ENCODE measurements at regions not wholly inside any gene's neighbourhood (a gene's known extent, or its start where the extent isn't known, plus 50 kb on each side); places are given as distances from the start of the nearest gene placed in this dataset.

DNA sequence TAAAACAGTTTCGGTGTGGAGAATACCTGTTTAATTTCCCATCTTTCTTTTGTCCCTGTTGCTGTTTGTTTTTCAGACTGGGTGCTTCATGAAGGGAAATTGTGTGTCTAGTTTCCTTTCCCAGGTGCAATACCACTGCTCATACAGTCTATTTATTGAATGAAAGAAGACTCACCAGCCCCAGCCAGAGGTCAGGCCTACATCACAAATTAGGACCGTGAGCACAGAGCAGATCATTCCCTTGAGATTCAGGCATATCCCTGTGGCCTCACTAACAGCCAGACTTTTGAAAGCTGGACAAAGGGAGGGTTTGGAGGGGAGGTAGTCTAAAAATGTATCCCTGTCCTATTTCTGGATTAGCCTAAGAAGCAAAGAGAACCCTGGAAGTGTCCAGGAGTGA, 278.9 kb downstream of the IRS1 start:
- WGBS (ENCODE audit: insufficient coverage, low coverage, low lambda C conversion rate, missing lambda C conversion rate), result 85% methylated on average over 2 of the region's 2 CpGs
- intact Hi-C loops (cut with DNase I), result no loop called here
- Histone ChIP-seq H3K27ac (no peak overlapping the region), H3K4me3 (no peak overlapping the region), H3K4me1 (peaks cover 0 to 24% (median 9%) of the 10 kb centered on the region in 4 donors), H3K27me3 (no peaks in the 10 kb centered on the region), H3K36me3 (no peaks in the 10 kb centered on the region), H3K9me3 (no peaks in the 10 kb centered on the region)
- TF ChIP-seq, protein P1, sequence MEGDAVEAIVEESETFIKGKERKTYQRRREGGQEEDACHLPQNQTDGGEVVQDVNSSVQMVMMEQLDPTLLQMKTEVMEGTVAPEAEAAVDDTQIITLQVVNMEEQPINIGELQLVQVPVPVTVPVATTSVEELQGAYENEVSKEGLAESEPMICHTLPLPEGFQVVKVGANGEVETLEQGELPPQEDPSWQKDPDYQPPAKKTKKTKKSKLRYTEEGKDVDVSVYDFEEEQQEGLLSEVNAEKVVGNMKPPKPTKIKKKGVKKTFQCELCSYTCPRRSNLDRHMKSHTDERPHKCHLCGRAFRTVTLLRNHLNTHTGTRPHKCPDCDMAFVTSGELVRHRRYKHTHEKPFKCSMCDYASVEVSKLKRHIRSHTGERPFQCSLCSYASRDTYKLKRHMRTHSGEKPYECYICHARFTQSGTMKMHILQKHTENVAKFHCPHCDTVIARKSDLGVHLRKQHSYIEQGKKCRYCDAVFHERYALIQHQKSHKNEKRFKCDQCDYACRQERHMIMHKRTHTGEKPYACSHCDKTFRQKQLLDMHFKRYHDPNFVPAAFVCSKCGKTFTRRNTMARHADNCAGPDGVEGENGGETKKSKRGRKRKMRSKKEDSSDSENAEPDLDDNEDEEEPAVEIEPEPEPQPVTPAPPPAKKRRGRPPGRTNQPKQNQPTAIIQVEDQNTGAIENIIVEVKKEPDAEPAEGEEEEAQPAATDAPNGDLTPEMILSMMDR (IDR thresholded peaks at IDR 0.05), result no peak
- no peak for TF ChIP-seq POLR2A (IDR thresholded peaks at IDR 0.05)
- ATAC-seq, result no peak
- DNase-seq, result no peak

DNA sequence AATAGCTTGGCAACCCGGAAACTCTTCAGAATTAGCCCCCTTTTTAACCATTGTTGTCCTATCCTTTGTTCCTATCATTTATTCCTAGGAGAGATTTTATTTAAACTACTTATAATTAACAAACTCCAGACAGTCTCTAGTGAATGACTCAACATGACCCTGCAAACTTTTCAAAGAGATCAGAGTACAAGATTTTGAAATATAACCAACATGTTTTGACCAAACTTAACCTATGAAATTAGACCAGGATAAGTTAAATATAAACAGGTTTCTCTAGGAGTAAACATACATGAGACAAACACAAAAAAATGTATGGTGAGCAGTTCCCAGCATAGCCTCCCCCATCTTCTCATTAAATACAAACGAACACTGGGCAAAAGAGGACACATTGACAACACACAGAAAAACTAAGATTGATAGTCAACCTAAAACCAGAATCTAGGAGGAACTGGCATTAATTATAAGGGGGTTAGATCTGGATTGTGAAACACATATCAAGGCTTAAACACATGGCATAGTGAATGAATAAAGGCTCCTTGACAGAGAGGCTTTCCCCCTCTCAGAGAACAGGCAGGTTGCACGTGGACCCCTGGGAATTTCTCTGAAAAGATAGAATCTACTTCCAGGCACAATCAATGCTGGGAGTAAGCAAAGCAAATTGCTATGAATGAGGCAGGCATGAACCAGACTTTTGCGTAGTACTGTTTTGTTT, 284.1 kb downstream of the IRS1 start:
- peak; percentile 78 to 89 (median 86) for ATAC-seq
- intact Hi-C loops (cut with DNase I), result no loop called here

DNA sequence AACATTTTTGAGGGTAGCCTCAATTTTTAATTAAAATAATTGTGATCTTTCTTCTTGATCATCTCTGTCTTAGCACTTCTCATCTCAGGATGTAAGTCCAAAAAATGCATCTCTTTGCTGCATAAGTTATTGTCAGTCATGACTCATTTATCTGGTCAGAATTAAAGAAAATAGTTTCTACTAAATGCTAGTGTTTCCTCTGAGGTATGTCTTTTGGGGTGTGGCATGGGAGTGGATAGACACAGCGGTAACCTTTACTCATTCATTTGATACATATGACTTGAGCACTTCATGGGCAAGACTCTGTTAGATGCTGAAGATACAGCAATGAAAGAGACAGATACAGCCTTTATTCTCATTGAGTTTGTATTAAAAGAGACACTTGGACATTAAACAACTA, 284.7 kb downstream of the IRS1 start:
- ATAC-seq, result peak; percentile 29 to 51 (median 40)
- peaks cover 0 to 40% (median 19%) of the 10 kb centered on the region in 4 donors for H3K4me1 ChIP-seq
- intact Hi-C loops (cut with DNase I), result no loop called here
- H3K27ac ChIP-seq, result peak overlapping the region; percentile 29 to 86 (median 84)
- DNase-seq, result no peak
- H3K36me3 ChIP-seq, result no peaks in the 10 kb centered on the region
- no peaks in the 10 kb centered on the region for H3K9me3 ChIP-seq
- WGBS (ENCODE audit: insufficient coverage, low coverage, low lambda C conversion rate, missing lambda C conversion rate), result 11% methylated on average over 1 of the region's 1 CpG
- TF ChIP-seq, protein P1 (IDR thresholded peaks at IDR 0.05), result no peak
- TF ChIP-seq POLR2A (IDR thresholded peaks at IDR 0.05), result no peak
- H3K27me3 ChIP-seq, result no peaks in the 10 kb centered on the region
- no peak overlapping the region for H3K4me3 ChIP-seq

More for the DNA sequence above, 284.1 kb downstream of the IRS1 start:
- no peak overlapping the region for H3K4me3 ChIP-seq
- 21% methylated on average over 4 of the region's 4 CpGs for WGBS (ENCODE audit: insufficient coverage, low coverage, low lambda C conversion rate, missing lambda C conversion rate)
- no peaks in the 10 kb centered on the region for H3K36me3 ChIP-seq
- DNase-seq, result peak in 1 of 3 donors; percentile 40
- no peaks in the 10 kb centered on the region for H3K9me3 ChIP-seq
- H3K27me3 ChIP-seq, result no peaks in the 10 kb centered on the region
- TF ChIP-seq, protein P1 (IDR thresholded peaks at IDR 0.05), result no peak
- TF ChIP-seq POLR2A (IDR thresholded peaks at IDR 0.05), result no peak
- H3K4me1 ChIP-seq, result peaks cover 0 to 35% (median 17%) of the 10 kb centered on the region in 4 donors
- H3K27ac ChIP-seq, result peak overlapping the region; percentile 56 to 86 (median 84)

DNA sequence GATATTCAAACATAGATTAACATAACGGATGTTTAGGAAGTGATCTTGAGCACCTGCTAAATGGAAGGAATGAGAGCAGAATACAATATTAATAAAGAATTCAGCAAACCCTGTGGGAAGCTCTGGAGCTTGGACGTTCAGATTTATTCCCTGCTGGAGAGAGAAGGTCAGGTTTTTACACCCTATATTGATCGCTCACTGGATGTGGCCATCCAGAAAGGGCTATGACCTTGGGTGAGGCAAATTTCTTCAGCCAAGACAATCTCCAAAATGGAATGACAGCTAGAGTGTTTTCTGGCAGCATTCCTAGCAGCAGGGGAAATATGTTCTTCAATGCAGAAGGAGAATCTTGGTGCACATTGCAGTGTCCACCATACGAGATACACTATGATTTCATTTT, 288.3 kb downstream of the IRS1 start:
- Histone ChIP-seq H3K27ac (peak overlapping the region in 2 of 3 donors; percentile 46 to 65), H3K9me3 (no peaks in the 10 kb centered on the region), H3K4me3 (no peak overlapping the region), H3K36me3 (no peaks in the 10 kb centered on the region), H3K4me1 (peaks cover 0 to 39% (median 15%) of the 10 kb centered on the region in 4 donors), H3K27me3 (no peaks in the 10 kb centered on the region)
- WGBS (ENCODE audit: insufficient coverage, low coverage, low lambda C conversion rate, missing lambda C conversion rate), result 25% methylated on average over 4 of the region's 4 CpGs
- ATAC-seq (peak; percentile 59 to 85 (median 80)), DNase-seq (peak in 1 of 3 donors; percentile 67)
- TF ChIP-seq, protein P1 (IDR thresholded peaks at IDR 0.05), result peak in 1 of 4 donors; percentile 32
- TF ChIP-seq POLR2A (IDR thresholded peaks at IDR 0.05), result no peak
- intact Hi-C loops (cut with DNase I), result no loop called here
